H9 (cell line): ENCODE measurements at regions not wholly inside any gene's neighbourhood (a gene's known extent, or its start where the extent isn't known, plus 50 kb on each side); places are given as distances from the start of the nearest gene placed in this dataset.

Source experiments
- DNase-seq: peaks from one replicate; pipeline ENCODE4 v3.0.0-alpha.2; 2017
- H2AFZ ChIP-seq: one replicate; pipeline ENCODE4 v1.6.1; 2013; ENCODE audit warnings: mild to moderate bottlenecking, low read length, control low read depth, moderate library complexity
- H2AK5ac ChIP-seq: 2 replicates; pipeline ENCODE4 v1.6.1; 2013; ENCODE audit warnings: low read length, control low read depth, mixed read lengths; ENCODE audit not compliant: insufficient read length
- H2BK120ac ChIP-seq: one replicate; pipeline ENCODE4 v1.6.1; 2013; ENCODE audit warnings: low read depth, mild to moderate bottlenecking, low read length, control low read depth, inconsistent platforms; ENCODE audit not compliant: poor library complexity, severe bottlenecking
- H2BK12ac ChIP-seq: 2 replicates; pipeline ENCODE4 v1.6.1; 2013; ENCODE audit warnings: low read length, control low read depth, mixed read lengths, low read depth; ENCODE audit not compliant: insufficient read length
- H2BK15ac ChIP-seq: 2 replicates; pipeline ENCODE4 v1.6.1; 2013; ENCODE audit warnings: low read depth, low read length, control low read depth
- H2BK20ac ChIP-seq: one replicate; pipeline ENCODE4 v1.6.1; 2013; ENCODE audit warnings: low read depth, mild to moderate bottlenecking, low read length, control low read depth, inconsistent platforms; ENCODE audit not compliant: poor library complexity, severe bottlenecking
- H2BK5ac ChIP-seq: 2 replicates; pipeline ENCODE4 v1.6.1; 2013; ENCODE audit warnings: low read length, control low read depth, mixed read lengths; ENCODE audit not compliant: insufficient read length
- H3K14ac ChIP-seq: 2 replicates; pipeline ENCODE4 v1.6.1; 2013; ENCODE audit warnings: low read length, control low read depth; ENCODE audit not compliant: insufficient read depth
- H3K18ac ChIP-seq: 2 replicates; pipeline ENCODE4 v1.6.1; 2013; ENCODE audit warnings: low read depth, mild to moderate bottlenecking, mixed read lengths, low read length, control low read depth; ENCODE audit not compliant: insufficient read length
- H3K23ac ChIP-seq: 2 replicates; pipeline ENCODE4 v1.6.1; 2013; ENCODE audit warnings: low read length, control low read depth, mixed read lengths, low read depth; ENCODE audit not compliant: insufficient read length
- H3K23me2 ChIP-seq: 2 replicates; pipeline ENCODE4 v1.6.1; 2013; ENCODE audit warnings: low read depth, mild to moderate bottlenecking, mixed read lengths, low read length, control low read depth; ENCODE audit not compliant: insufficient read length, poor library complexity, severe bottlenecking
- H3K27ac ChIP-seq: 2 replicates; pipeline ENCODE4 v1.5.1; 2013; ENCODE audit warnings: low read length, control low read depth, mixed read lengths, low read depth; ENCODE audit not compliant: insufficient read length
- H3K27me3 ChIP-seq: 2 replicates; pipeline ENCODE4 v1.6.1; 2013; ENCODE audit warnings: low read length, control low read depth, inconsistent platforms; ENCODE audit not compliant: insufficient read depth
- H3K4ac ChIP-seq: 2 replicates; pipeline ENCODE4 v1.6.1; 2013; ENCODE audit warnings: low read depth, mild to moderate bottlenecking, control low read depth, inconsistent platforms, low read length, moderate library complexity
- H3K4me1 ChIP-seq: 2 replicates; pipeline ENCODE4 v1.6.1; 2013; ENCODE audit warnings: low read length, control low read depth, inconsistent platforms; ENCODE audit not compliant: insufficient read depth
- H3K4me2 ChIP-seq: 2 replicates; pipeline ENCODE4 v1.6.1; 2013; ENCODE audit warnings: low read length, control low read depth, mixed read lengths; ENCODE audit not compliant: insufficient read length, insufficient read depth
- H3K56ac ChIP-seq: 2 replicates; pipeline ENCODE4 v1.6.1; 2013; ENCODE audit warnings: low read depth, mild to moderate bottlenecking, mixed read lengths, low read length, control low read depth; ENCODE audit not compliant: insufficient read length
- H3K79me1 ChIP-seq: 2 replicates; pipeline ENCODE4 v1.6.1; 2013; ENCODE audit warnings: low read depth, mild to moderate bottlenecking, moderate library complexity, low read length, control low read depth, inconsistent platforms; ENCODE audit not compliant: insufficient read depth, poor library complexity, severe bottlenecking
- H3K79me2 ChIP-seq: 2 replicates; pipeline ENCODE4 v1.6.1; 2013; ENCODE audit warnings: low read length, control low read depth, inconsistent platforms; ENCODE audit not compliant: insufficient read depth
- H3K9ac ChIP-seq: 2 replicates; pipeline ENCODE4 v1.6.1; 2013; ENCODE audit warnings: low read length, control low read depth, mixed read lengths; ENCODE audit not compliant: insufficient read length; ENCODE audit errors: extremely low read depth
- H3K9me3 ChIP-seq: one replicate; pipeline ENCODE4 v1.6.1; 2013; ENCODE audit warnings: low read depth, low read length, inconsistent platforms; ENCODE audit not compliant: control insufficient read depth
- H3T11ph ChIP-seq: one replicate; pipeline ENCODE4 v1.6.1; 2013; ENCODE audit warnings: mild to moderate bottlenecking, low read length, control low read depth, inconsistent platforms
- H4K20me1 ChIP-seq: one replicate; pipeline ENCODE4 v1.6.1; 2013; ENCODE audit not compliant: control insufficient read depth, insufficient read length, insufficient read depth
- H4K5ac ChIP-seq: 2 replicates; pipeline ENCODE4 v1.6.1; 2013; ENCODE audit warnings: low read depth, mild to moderate bottlenecking, mixed read lengths, low read length, control low read depth; ENCODE audit not compliant: insufficient read length
- H4K8ac ChIP-seq: replicated peaks from 2 replicates; pipeline ENCODE4 v1.6.1; 2013; ENCODE audit warnings: low read length, control low read depth, mixed read lengths, low read depth; ENCODE audit not compliant: insufficient read length
- H4K91ac ChIP-seq: 2 replicates; pipeline ENCODE4 v1.6.1; 2013; ENCODE audit warnings: low read depth, mild to moderate bottlenecking, moderate library complexity, mixed read lengths, low read length, control low read depth; ENCODE audit not compliant: insufficient read length
- H3K27ac Mint-ChIP-seq, 3 experiments: 2 replicates in 2 of 3; 3 replicates in 1 of 3; pipeline ENCODE4 v1.8.0; 2020 to 2021; ENCODE audit warnings: mixed read lengths in 3 of 3, mild to moderate bottlenecking in 1 of 3, moderate library complexity in 1 of 3
- H3K27me3 Mint-ChIP-seq: 2 replicates; pipeline ENCODE4 v1.8.0; 2021; ENCODE audit warnings: low read depth, mild to moderate bottlenecking, moderate library complexity, mixed read lengths
- H3K36me3 Mint-ChIP-seq, 3 experiments: 2 replicates in 2 of 3; 3 replicates in 1 of 3; pipeline ENCODE4 v1.8.0; 2020 to 2021; ENCODE audit warnings: low read depth in 3 of 3, mixed read lengths in 3 of 3; ENCODE audit not compliant: insufficient read depth in 1 of 3
- H3K4me1 Mint-ChIP-seq, 2 experiments: 2 replicates each; pipeline ENCODE4 v1.8.0; 2020; ENCODE audit warnings: mixed read lengths in 2 of 2
- H3K4me3 Mint-ChIP-seq, 2 experiments: 2 replicates in 1 of 2; 3 replicates in 1 of 2; pipeline ENCODE4 v1.8.0; 2020 to 2021; ENCODE audit warnings: mild to moderate bottlenecking in 2 of 2, mixed read lengths in 2 of 2, moderate library complexity in 1 of 2
- H3K9me3 Mint-ChIP-seq, 2 experiments: 2 replicates in 1 of 2; 3 replicates in 1 of 2; pipeline ENCODE4 v1.8.0; 2020; ENCODE audit warnings: mild to moderate bottlenecking in 2 of 2, mixed read lengths in 2 of 2, moderate library complexity in 1 of 2
- CTCF ChIP-seq: fragments of 200-600 bp; sonication (generic); conservative IDR thresholded peaks from 3 replicates; pipeline ENCODE4 v1.8.0; 2021; ENCODE audit warnings: antibody characterized with exemption, mild to moderate bottlenecking
- WGBS: extraction: QIAGEN DNeasy Blood & Tissue Kit; methylation state at CpG from one replicate; pipeline ENCODE4 v1.1.7; 2013; ENCODE audit warnings: missing lambda C conversion rate, low lambda C conversion rate, mixed read lengths; ENCODE audit not compliant: insufficient read length; ENCODE audit errors: extremely low coverage; 5-methylcytosine and 5-hydroxymethylcytosine counted together

GRCh38 chr2:239534581-239535412 is 134.0 kb upstream of the HDAC4 start:
- no peak overlapping the region for H3K27ac ChIP-seq
- no peaks in the 10 kb centered on the region for H3K79me2 ChIP-seq
- no peak overlapping the region for H3K18ac ChIP-seq
- H3K4me1 ChIP-seq: no peaks in the 10 kb centered on the region
- no peak overlapping the region for H4K91ac ChIP-seq
- no peaks in the 10 kb centered on the region for H4K20me1 ChIP-seq
- H3K9me3 ChIP-seq: no peaks in the 10 kb centered on the region
- Mint-ChIP-seq H3K27ac (no peak overlapping the region), H3K9me3 (peaks cover 3 to 6% of the 10 kb centered on the region in 2 experiments; a peak in 2 of 5 replicates), H3K4me1 (peaks cover 3 to 7% of the 10 kb centered on the region in 2 experiments; a peak in 3 of 4 replicates), H3K36me3 (no peaks in the 10 kb centered on the region; a peak in 2 of 7 replicates), H3K27me3 (peaks cover 11% of the 10 kb centered on the region; the same call in 1 of the 2 replicates), H3K4me3 (no peak overlapping the region)
- no peak overlapping the region for H2AK5ac ChIP-seq
- H2BK15ac ChIP-seq: no peak overlapping the region
- no peaks in the 10 kb centered on the region for H3K79me1 ChIP-seq
- no peak overlapping the region for H2BK120ac ChIP-seq
- no peak overlapping the region for H4K5ac ChIP-seq
- no peak for TF ChIP-seq CTCF
- H3K9ac ChIP-seq: no peak overlapping the region
- H3K4ac ChIP-seq: no peak overlapping the region
- no peak overlapping the region for H2AFZ ChIP-seq
- no peak overlapping the region for H4K8ac ChIP-seq
- H3K27me3 ChIP-seq: no peaks in the 10 kb centered on the region
- no peak for DNase-seq
- H3K23ac ChIP-seq: no peak overlapping the region
- H2BK12ac ChIP-seq: no peak overlapping the region
- no peak overlapping the region for H3T11ph ChIP-seq
- no peak overlapping the region for H2BK5ac ChIP-seq
- H3K4me2 ChIP-seq: no peak overlapping the region
- no peak overlapping the region for H3K56ac ChIP-seq
- no peak overlapping the region for H3K14ac ChIP-seq
- H2BK20ac ChIP-seq: no peak overlapping the region
- H3K23me2 ChIP-seq: no peaks in the 10 kb centered on the region
- no CpG with 5 or more reads among the region's 14 CpGs for WGBS
